ENCODE measurements at regions not wholly inside any gene's neighbourhood (a gene's known extent, or its start where the extent isn't known, plus 50 kb on each side); places are given as distances from the start of the nearest gene placed in this dataset.

GRCh38 chr2:30310371-30310770, 79.0 kb downstream of the LBH start:
- no peak for DNase-seq

DNA sequence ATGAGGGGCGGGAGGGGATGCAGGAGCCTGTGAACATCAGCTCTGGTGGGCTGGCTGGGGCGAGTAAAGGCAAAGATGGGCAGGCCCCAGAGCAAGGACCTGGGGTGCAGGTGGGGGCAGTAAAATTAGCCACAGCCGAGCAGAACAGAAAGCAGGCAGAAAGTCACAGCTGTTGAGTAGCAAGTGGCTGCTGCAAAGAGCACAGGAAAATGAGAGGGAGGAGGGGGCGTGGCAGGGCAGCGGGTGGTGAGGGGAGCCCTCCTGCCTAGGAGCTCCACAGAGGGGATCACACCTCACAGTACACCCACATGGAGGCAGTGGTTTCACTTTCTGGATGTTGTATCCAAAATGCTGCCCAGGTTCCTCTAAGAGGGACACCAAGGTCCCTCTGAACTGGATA, 79.6 kb downstream of the LBH start:
- DNase-seq: no peak

DNA sequence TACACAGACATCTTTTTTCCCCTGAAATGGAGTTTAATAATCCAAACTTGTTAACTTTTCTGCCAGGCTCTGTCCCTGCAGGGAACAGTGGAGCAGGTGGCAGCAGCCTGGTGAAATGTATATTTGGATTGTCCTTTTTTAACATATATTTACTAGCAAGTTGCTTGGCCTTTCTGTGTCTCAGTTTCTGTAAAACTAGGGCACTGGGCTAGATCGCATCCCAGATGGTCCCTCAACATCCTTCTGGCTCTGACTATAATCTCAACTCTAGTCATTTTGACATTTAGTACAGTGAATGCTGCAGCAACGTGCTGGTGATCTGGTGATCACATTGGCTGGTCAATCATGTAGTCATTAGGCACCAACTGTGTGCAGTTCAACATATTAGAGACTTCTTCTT, 80.4 kb downstream of the LBH start:
- DNase-seq: no peak

DNA sequence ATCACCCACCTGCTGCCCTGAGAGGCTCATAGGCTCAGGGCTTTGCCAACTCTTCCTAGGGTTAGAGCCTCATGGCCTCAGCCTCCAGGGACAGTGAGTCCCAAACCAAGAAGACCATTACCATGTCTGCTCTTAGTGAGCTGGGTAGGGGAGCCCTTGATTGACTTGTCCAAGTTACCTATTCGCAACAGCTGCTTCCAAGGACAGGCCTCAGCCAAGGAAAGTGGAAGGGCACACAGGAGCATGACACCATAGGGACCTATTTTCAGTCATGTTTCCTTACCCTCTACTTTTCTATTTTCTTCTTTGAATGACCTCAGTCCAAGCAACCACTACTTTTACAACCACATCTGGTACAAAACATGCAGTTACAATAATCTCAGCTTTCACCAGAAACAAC, 81.6 kb downstream of the LBH start:
- no peak for DNase-seq

GRCh38 chr2:30314981-30315380, 83.6 kb downstream of the LBH start:
- no peak for DNase-seq

DNA sequence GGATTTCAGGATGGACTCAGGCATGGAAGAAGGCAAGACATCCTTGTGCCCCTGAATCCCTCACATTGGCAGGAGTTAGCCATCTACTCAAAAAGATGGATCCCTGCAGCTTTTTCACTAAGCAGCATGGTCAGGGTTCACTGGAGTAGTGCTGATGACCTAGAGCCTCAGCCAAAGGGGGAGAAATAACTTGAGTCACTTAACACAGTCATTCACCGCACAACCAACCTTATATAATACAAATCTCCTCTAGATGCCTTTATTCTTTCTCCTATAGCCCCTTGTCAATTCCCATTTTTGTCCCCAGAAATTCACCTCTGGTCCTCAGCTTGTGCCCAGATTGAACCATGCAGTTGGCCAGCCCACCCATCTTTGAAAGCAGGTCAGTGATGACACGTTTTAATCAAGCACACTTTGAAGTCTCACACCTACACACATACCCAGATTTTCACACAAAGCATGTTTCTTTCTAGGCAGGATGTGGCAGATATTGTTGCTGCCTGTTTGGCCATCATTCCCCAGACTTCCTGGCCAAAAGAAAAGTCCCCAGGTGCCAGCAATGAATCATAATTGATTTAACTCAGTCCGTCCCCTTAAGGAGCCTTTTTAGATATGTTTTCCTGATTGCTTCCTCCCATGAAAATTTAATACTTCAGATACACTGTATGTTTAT, 84.2 kb downstream of the LBH start:
- no peak for DNase-seq

DNA sequence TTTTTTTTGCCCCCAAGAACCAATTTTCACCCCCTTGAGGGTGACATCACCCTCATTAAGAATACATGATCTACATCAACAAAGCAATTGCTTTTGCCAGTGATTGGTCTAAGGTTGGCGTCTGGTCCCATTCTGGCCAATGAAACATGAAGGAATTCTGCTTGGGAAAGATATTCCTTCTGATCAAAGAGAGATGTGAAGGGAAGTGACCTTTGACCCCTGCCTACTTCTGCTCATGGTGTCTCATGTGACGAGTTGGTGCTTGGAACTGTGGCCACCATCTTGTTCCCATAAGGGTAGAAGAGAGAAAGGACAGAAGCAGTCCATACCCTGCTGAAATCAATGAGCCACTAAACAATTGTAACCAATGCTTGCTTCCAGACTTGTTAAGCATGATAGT, 85.1 kb downstream of the LBH start:
- no peak for DNase-seq

DNA sequence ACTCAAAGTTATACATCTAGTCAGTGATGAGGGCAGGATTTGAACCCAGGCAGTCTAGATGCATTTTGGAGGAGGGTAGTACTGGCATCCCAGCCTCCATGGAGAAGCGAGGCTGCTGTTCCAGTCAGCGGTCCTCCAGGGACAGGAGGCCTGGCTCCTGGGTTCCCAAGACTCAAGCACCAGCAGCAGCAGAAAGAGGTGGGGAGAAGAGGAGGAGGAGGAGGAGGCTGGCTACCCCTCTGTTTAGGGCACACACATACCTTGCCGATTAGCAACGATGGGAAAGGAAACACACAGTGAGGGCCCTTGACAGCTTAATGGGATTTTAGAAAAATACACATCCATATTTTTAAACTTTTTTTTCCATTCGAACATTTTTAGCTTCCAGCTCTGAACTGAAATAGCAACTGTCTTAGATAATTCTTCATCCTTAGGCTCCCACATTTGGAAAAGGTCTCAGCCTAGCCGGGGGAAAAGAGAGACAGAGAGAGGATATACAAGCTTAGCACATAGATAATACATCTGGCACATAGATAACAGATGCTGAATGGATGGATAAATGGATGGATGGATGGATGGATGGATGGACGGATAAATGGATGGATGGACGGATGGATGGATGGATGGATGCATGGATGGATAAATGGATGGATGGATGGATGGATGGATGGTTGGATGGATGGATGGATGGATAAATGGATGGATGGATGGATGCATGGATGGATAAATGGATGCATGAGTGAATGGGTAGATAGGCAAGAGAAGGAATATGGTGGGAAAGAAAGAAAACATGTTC, 87.9 kb downstream of the LBH start:
- no peak for DNase-seq

- DNase-seq: no peak
Measured at GRCh38 chr2:30321466-30321865, 90.1 kb downstream of the LBH start.

- no peak for DNase-seq
Measured at GRCh38 chr2:30323499-30323898, 92.2 kb downstream of the LBH start.

GRCh38 chr2:30324245-30324908, 93.0 kb downstream of the LBH start:
- DNase-seq: no peak

DNA sequence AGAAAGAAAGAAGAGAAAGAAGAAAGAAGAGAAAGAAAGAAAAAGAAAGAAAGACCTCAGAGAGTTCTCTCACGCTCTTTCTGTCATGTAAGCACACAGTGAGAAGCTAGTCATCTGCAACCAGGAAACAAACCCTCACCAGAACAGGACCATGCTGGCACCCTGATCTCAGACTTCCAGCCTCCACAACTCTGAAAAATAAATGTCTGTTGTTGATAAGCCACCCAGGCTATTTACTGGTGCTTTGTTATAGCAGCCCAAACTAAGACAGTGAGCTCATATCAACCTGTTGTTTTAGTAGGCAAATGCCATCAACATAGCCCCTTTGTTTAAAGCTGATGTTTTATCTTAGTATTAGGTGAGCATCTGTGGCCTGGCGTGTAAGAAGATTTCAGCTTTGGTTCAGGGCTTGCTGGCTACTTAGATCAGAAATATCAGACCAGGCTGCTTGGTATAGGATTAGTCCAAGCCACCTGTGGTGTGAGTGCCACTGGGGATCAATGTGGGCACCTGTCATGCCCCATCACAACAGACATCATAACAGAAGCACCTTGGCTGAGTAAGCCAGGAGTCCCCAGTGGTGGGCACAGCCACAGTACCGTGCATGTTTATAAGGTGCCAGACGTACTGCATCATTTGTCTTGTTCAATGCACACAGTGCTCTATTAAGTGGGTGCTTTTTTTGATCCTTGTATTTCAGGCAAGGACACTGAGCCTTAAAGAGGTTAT, 94.4 kb downstream of the LBH start:
- no peak for DNase-seq

DNA sequence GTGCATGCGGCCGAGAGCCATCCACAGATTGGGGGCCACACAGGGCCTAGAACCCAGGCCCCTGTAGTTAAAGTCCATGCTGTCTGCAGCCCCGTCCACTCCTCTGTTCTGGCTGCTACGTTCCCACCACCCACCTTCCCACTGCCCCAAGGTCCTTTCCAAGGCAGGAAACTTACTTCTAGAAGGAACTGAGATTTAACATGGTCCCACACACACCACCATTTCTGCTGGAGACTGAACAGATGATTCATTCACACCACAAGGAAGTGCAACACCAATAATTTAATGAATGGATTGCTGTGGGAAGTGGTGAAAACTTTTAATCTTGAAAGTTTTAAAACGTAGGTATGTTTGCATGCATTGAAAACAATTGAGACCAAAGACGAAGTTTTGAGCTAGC, 95.2 kb downstream of the LBH start:
- no peak for DNase-seq

- no peak for DNase-seq
Measured at GRCh38 chr2:30331038-30331437, 99.7 kb downstream of the LBH start.

- DNase-seq: no peak
Measured at GRCh38 chr2:30331869-30332268, 100.5 kb downstream of the LBH start.

DNA sequence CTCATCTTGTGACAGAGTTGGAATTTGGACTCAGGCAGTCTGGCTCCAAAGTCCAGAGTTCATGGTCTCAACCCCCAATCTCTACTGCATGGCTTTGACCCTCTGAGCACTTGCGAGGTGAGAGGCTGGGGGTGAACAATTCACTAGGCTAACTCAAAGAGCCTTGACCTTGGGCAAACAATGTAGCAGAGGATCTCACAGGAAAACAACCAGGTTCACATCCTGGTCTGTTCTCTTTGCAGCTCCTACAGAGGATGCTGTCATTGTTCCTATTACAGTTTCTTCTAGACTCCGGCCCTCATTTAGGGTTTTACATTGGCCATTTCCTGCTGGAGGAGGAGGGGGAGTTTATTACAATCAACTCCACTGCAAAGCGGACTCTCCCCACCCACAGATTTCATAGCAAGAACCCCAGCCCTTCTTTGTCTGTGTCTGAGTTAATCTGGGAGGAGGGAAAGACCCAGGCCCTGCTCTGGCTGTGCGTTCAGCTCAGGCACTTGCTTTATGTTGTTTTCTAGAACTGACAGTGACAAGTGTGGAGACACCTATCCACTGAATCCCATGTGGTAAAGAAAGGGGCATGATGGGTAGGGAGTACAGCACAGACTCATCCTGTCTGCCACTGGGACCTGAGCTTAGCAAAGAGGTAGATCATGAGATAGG, 101.6 kb downstream of the LBH start:
- DNase-seq: peak; percentile 22

- DNase-seq: peak; percentile 37
Measured at GRCh38 chr2:30334762-30335363, 103.5 kb downstream of the LBH start.

DNA sequence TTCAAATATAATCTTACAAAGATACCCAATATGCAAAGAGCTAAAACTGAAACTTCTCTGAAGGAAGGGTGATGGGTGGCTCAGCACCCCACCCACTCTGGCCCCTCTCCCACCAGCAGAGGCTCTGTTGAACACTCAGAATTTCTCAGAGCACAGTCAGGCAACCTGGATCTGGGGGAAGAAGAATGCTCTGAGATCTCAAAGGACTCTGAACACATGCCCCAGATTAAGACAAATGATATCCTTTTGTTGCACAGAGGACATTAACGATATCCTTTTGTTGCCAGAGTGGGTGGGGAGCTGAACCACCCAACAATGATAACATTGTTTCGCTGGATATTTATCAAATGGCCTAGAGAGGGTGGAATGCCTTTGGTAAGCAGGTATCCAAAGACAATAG, 104.8 kb downstream of the LBH start:
- DNase-seq: no peak

GRCh38 chr2:30336978-30337841, 105.9 kb downstream of the LBH start:
- DNase-seq: peak; percentile 54

DNA sequence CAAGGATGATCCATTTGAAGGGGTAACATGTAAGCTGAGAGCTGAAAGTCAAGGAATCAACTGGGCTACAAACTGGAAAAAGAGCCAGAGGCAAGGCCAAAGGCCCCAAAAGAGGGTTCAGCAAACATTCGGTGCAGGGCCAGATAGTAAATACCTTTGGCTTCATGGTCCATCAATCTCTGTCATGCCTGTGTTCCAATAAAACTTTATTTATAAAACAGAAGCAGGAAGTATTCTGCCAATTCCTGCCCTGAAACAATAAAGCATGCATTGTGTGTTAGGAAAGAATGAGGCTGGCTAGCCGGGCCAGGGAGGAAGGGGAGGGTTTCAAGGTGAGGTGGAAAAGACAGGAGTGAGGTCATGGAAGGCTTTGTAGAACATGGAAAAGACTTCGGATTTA, 107.1 kb downstream of the LBH start:
- no peak for DNase-seq

DNA sequence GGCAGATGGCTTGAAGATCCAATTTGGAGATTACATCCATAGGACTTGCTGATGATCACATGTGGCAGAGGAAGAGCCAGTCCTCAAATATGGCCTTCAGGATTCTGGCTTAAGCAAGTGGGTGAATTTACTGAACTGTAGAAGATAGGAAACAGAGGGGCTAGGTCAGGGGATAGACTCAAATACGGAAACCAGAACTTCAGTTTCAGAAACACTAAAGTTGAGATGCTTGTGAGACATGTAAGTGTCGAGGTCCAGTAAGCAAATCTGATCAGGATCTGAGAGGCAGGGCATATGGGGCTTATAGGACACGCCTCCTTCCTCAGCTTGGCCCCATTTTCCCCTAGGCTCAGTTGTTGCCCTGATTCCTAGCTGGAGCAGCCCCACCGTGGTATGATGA, 107.7 kb downstream of the LBH start:
- no peak for DNase-seq

Measured in activated T-cell treated with anti-CD3 and anti-CD28 coated beads, Interleukin-2, amount 50 U/mL, for 1 hour (primary cell).